G401.6 (cell line): ENCODE measurements at regions not wholly inside any gene's neighbourhood (a gene's known extent, or its start where the extent isn't known, plus 50 kb on each side); places are given as distances from the start of the nearest gene placed in this dataset.

Source experiments
- FAIRE-seq: peaks from 2 replicates; lab custom pipeline; 2012; peaks lifted over from hg19 to GRCh38; lab: Jason Lieb, UNC

- FAIRE-seq, result no peak
Observed at GRCh38 chr4:26105815-26106699, 192.0 kb downstream of the SMIM20 start.

DNA sequence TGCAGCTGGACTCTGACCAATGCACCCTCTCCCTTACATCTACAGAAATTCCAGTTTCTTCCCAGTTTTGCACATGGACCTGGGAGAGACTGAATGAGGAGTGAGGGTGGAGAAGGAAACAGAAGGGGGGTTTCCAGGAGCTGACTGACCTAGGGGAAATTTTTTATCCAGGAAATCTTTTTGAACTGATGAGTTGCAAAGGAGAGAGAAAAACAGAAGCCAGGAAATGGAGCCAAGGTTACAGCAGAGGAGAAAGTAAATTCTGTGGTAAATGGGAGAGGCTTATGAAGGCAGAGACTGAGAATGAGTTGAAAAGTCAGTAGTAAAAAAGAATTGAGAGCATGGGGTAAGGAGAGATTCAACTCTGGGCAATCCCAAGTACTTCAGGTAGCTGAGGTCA is 192.8 kb downstream of the SMIM20 start:
- no peak for FAIRE-seq

DNA sequence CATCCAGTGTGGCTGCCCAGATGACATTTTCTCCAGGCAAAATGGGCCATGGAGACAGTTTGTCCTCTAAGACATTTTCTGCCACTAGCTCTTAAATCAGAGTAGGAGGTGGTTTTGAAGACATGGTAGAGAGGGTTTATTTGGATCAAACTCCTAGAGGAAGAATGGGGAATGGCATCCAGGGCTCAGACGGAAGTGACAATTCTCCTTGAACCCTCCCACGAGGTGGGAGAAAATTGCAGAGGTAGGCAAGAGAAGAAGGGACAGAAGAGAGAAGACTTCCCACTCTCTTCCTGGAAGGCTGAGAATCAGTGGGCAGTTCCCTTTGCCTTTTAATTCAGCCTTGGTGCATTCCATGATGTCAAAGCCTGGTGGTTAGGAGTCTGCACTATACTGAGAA is 194.0 kb downstream of the SMIM20 start:
- no peak for FAIRE-seq

DNA sequence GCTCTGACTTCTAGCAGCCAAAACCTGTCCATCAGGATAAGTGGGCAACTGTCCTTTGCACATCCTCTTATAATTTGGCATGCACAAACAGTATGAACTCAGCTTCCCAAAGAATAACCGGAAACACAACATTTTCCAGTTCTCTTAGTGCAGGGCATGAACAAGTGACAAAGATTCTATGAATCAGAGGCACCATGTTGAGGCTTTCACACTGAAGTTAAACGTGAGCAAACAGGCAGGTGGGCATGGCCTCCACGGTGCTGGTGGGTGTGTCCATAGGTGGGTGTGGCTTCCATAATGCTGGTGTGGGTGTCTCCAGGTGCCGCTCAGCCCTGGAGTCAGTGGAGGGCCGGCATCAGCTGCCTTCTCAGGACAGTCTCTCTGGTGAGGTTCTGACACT is 196.5 kb downstream of the SMIM20 start:
- no peak for FAIRE-seq

DNA sequence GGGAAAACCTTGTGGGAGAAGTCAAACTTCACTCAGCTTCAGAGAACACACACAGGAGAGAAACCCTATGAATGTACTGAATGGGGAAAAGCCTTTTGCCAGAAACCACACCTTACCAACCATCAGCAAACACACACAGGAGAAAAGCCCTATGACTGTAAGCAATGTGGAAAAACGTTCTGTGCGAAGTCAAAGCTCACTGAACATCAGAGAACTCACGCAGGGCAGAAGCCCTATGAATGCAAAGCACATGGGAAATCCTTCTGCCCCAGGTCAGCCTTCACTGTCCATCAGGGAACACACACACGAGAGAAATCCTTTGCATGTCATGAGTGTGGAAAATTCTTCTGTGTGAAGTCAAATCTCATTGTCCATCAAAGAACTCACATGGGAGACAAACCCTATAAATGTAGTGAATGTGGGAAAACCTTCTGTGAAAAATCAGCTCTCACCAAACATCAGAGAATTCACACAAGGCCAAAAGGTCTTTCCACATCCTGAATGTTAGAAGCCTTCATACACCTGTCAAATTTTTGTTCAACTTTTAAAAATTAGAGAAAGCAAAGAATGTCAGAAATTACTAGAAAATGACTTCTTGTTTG is 199.4 kb downstream of the SMIM20 start:
- FAIRE-seq, result no peak

GRCh38 chr4:26116057-26116456 is 202.0 kb downstream of the SMIM20 start:
- FAIRE-seq, result no peak

- FAIRE-seq, result no peak
Observed at GRCh38 chr4:26120098-26120825, 200.6 kb upstream of the RBPJ start.

- FAIRE-seq, result no peak
Observed at GRCh38 chr4:26122690-26123089, 198.1 kb upstream of the RBPJ start.

- no peak for FAIRE-seq
Observed at GRCh38 chr4:26124753-26125321, 196.0 kb upstream of the RBPJ start.

GRCh38 chr4:26126143-26126718 is 194.6 kb upstream of the RBPJ start:
- no peak for FAIRE-seq

GRCh38 chr4:26126994-26127393 is 193.8 kb upstream of the RBPJ start:
- no peak for FAIRE-seq

DNA sequence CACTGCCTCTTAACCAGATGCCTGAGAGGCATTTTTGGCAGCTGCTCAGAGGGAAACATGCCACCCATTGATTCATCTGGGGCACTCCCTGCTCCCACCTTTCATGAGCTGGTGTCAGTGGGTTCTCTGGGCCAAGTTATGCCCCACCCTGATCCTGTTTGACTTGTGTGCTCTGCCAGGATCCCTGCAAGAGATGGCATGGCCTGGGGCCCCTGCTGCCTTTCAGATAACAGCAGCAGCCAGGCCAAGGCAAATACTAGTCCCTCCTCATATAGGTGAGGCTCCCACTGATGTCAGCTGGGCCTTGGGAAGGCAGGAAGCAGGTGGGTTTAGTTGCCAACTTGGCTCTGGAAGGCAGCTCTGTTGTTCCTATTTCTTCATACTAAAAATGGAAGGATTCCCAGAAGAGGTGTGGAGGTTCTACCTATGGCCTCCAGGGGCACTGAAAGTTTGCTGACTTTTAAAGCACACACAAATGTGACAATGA is 192.9 kb upstream of the RBPJ start:
- FAIRE-seq, result no peak

- FAIRE-seq, result no peak
Observed at GRCh38 chr4:26130173-26130572, 190.6 kb upstream of the RBPJ start.

GRCh38 chr4:26130841-26131432 is 189.9 kb upstream of the RBPJ start:
- no peak for FAIRE-seq

DNA sequence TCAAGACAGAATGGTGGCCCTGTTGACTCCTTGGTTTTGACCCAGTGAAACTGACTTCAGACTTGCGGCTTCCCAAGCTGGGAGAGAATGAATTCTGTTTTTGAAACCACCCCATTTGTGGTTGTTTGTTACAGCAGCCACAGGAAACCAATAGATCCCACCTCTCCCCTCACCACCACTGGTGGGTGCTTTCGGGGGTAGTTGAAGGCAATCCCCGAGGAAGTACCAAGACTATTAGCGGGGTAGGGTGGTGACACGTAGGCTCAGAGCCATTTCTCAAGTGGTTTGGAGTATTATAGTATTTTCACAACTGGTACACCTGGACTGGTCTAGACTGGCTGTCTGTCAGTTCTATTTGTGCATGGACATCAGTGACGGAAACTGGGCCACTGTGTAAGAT is 189.1 kb upstream of the RBPJ start:
- no peak for FAIRE-seq

- no peak for FAIRE-seq
Observed at GRCh38 chr4:26132858-26133257, 188.0 kb upstream of the RBPJ start.

DNA sequence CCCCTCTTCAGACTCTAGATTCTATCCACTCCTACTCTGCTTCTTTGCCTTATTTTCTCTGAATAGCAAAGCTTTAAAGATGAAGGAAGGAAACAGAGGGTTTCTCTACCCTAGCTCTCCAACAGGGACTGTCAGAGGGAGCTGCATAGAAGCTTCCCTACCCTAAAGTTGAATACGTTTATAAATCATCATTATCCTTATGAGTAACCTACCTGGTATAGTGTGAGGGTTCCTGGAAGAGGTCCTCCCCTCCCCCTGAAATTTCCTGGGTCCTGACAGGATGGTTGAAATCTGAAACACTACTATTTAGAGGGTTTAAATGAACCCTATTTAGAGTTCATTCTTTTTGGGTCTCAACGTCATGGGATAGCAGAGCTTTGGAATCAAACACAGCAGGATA is 187.0 kb upstream of the RBPJ start:
- FAIRE-seq, result no peak

DNA sequence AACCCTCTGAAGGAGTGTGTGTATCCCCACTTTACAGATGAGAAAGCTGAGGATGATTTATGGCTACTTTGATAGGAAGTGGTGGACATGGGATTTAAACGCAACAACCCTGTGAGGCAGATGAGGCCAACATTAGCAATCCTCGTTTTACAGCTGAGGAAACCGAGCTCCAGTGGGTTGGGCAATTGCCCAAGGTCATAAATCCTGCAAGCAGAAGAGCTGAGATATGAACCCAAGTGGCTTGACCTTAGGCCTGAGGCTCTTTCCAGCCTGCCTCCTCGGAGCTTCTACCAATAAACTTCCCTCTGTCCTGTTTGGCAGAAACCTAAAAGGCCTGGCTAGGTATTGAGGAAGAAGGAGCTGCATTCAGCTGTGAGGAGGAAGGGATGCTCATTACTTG is 185.5 kb upstream of the RBPJ start:
- no peak for FAIRE-seq

DNA sequence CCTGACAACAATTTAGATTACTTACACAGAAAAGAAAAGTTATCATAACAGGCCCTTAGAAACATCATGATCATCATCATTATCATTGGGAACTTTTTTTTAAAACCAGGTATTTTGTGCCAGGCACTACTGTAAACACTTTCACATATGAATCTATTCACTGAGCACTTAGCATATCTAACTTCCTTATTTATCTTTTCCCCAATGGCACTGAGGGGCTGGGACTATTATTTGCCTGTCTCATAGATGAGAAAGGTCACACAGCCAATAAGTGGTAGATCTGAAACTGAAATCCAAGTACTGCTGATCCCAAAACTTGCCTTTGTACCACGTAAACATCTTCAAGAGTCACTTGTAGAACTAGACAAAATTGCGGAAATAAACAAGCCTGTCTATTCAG is 184.2 kb upstream of the RBPJ start:
- no peak for FAIRE-seq

- no peak for FAIRE-seq
Observed at GRCh38 chr4:26137288-26137687, 183.5 kb upstream of the RBPJ start.

DNA sequence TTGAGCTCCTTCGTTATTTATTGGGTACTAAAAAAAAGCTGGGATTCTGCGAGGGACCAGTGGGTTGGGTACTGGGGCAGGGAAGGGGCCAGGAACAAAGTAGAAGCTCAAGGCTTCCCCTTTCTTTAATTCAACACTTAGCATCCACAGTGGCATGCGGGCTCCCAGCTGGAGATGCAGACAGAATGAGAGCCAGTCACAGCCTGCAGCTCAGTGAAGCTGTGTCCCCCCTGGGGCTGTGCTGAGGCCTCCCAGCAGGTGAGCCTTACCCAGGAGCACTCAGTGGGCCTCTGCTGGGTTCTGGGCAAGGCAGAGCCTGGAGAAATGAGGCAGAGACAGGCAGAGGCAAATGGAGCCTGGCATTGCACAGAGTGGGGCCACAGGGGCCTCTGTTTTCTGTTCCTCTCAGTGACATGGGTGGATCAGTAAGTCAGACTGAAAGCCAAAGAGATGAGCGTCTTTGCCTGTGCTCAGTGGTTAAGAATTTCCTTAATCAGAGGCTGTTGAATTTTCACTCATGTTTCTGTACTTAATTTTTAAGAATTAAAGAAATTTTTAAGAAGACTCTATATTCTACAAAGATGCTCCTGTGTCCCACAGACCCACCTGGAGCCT is 181.4 kb upstream of the RBPJ start:
- no peak for FAIRE-seq
